T-helper 1 cell (primary cell): ENCODE measurements at regions not wholly inside any gene's neighbourhood (a gene's known extent, or its start where the extent isn't known, plus 50 kb on each side); places are given as distances from the start of the nearest gene placed in this dataset.

Experiments
- DNase-seq, 5 donors: peaks; one replicate each; pipeline ENCODE4 v3.0.0-alpha.2; 2012 to 2020

GRCh38 chr3:124510290-124510689 is 220.0 kb upstream of the UMPS start:
- DNase-seq: no peak

DNA sequence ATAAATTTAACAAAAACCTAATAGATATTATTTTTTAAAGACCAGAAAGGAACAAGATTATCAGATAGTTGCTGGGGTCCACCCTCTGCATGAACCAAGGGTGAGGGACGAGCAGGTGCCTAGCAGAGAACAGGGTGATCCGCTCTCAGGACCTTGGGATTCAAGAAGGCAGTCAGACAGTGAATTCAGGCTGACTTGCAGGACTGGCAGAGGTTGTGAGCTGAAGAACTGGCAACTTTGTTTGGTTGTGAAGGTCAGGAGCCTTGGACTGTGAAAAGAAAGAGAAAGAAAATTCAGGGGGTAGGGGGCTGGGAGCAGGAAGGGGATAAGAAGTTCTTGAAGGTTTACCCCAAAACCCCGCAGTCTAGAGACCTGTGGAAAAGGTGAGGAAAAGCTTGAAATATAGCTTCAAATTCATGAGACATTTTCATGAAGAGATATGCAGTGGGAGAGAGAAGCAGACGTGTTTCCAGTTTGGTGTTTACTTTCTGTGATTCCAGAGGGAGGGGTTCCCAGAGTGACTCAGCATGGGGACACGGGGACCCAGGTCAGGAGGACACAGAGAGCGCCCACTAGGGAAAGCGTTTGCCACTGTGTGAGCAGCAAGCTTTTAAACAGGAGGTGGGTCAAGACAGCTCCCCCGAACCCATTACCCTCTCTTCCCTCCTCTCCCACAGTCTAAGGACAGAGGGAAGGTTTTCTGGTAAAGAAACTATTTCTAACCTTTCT is 217.2 kb upstream of the UMPS start:
- no peak for DNase-seq

DNA sequence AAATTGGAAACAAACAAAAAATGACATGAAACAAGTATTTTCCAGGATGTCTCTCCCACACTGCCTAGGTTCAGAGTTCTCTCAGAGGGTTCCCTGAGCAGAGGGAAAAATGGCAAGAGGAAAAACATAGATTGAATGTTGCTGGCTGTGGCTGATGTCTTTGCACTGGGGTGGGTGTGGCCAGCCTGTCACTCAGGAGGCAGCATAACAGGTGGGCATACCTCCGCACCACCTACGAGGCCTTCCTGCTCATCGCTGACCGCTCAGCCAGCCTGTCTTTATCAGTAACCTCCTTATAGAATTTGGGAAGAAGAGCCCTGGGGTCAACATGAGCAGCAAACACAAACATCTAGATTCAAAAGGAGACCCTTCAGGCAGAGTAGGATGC is 216.6 kb upstream of the UMPS start:
- no peak for DNase-seq

GRCh38 chr3:124514683-124515082 is 215.6 kb upstream of the UMPS start:
- no peak for DNase-seq

DNA sequence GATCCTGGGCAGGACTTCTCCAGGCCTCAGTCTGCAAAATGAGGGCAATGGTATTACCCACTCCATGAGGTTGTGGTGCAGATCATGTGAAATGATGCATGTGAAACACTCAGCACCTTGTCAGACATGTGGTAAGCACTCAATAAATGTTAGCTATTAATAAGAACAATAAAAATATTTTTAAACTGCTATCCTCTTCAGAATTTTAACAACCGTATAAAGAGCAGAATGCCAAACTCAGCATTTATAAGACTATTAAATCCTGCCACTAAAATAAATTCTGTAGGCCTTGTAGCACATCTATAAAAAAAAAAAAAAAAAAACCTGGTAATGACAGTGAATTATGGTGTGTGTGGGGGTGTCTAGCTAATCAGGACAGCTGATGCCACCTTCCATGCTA is 213.9 kb upstream of the UMPS start:
- no peak for DNase-seq

DNA sequence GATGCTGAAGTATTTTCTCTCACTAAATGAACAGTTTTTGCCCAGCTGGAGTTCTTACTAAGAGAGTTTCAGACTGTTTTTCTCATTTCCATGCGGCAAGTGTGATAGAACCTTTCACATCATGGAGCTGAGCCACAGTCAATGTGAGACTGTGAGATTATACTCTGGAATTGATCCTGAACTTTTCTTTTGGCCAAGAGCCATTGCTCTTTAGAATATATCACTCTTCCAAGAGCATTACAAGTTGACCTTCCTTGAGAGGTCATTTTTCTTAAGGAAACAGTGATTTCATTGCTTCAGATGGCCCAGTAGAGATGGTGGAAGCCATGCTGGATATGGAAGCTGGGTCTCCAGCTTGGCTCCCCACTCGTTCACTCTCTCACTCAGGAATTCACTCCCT is 212.9 kb upstream of the UMPS start:
- DNase-seq: no peak

GRCh38 chr3:124518350-124518749 is 211.9 kb upstream of the UMPS start:
- no peak for DNase-seq

GRCh38 chr3:124519591-124520194 is 210.6 kb upstream of the UMPS start:
- no peak for DNase-seq

GRCh38 chr3:124520970-124521369 is 209.3 kb upstream of the UMPS start:
- DNase-seq: no peak

DNA sequence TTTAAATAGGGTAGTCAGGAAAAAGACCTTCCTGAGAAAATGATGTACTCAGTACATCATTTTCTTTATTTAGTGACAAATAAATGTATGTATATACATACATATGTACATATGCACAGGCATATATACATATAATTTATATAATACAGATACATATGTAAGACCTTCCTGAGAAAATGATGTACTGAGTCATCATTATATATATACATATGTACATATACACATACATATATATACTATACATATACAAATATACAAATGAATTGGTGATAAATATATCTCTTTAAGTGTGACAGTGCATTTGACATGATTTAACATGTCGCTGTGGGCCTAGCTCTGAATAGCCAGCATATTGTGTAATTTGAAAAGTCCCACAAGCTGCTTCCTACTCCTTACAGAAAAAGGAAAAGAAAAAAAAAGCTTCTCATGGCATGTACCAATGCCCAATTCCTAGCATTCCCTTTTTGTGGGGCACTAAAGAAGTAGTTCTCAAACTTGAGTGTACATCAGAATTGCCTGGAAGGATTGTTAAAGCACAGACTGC is 208.1 kb upstream of the UMPS start:
- DNase-seq: no peak

GRCh38 chr3:124526601-124527000 is 203.7 kb upstream of the UMPS start:
- DNase-seq: no peak

GRCh38 chr3:124529826-124530571 is 200.3 kb upstream of the UMPS start:
- no peak for DNase-seq

DNA sequence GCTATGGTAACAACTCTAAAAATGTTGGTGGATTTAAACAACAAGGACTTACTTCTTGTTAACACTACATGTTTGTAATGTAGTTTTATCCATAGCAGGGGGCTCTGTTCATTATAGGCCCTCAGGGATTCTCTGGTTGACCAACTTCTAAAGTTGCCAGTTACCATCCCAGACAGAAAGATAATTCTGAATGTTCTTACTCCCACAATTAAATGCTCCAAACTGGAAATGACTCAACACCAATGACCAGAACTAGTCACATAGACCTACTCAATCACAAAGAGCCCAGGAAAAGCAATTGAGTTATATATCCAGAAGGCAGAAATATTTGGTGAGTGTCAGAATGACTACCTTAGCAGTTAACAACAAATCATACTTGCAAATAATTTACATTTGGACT is 199.3 kb upstream of the UMPS start:
- DNase-seq: no peak

GRCh38 chr3:124532071-124532470 is 198.2 kb upstream of the UMPS start:
- DNase-seq: no peak

DNA sequence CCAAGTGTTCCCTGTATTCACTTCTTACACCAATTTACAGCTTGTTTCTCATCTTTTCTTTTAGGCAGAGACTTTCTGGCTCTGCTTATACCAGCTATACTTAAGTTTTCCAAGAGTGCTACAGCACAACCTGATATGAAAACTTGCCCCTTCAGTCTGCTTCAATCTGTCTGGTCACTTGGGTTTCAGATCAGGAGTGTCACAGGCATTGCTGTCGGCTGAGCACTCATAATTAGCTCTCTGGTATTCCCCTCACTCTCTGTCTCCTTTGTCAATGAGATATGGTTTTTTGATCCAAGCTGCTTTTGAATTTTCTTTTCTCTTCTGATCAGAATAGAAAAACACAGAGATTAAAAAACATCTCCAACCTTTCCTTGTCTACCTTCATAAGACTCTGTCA is 194.9 kb upstream of the UMPS start:
- no peak for DNase-seq

GRCh38 chr3:124540550-124541211 is 189.6 kb upstream of the UMPS start:
- no peak for DNase-seq

GRCh38 chr3:124542214-124542869 is 187.9 kb upstream of the UMPS start:
- no peak for DNase-seq

DNA sequence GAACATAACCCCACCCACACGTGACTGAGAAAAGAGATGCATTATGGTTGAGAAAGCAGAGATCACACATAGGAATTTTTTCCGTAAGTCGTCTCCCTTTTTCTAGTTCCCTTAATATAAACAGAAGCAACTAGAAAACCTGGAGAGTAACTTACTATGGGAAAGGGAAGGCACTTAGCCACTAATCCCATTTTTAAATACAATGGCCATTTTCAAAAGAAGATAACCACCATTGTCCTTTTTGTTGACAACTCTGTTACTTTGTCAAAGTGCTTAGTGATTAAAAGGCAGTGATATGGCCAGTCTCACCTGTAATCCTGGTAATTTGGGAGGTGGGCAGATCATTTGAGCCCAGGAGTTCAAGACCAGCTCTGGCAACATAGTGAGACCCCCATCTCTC is 184.4 kb upstream of the UMPS start:
- no peak for DNase-seq

- no peak for DNase-seq
Observed at GRCh38 chr3:124552224-124552623, 178.0 kb upstream of the UMPS start.

DNA sequence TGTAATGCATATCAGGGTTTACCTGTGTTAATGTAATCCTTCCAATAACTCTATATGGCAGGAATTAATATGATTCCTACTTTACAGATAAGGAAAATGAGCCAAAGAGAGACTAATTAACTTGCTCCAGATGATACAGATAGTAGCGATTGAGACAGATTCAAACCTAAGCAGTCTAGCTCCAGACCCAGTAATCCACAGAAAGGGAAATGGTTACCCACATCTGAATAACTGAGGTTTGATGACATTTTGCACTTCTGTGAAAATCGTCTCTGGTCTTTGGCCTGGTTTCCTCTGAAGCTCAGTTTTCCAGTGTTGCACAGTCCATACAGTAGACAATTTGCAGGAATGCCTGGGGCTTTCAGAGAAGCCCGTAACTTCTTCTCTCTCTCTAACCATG is 177.1 kb upstream of the UMPS start:
- no peak for DNase-seq

- DNase-seq: no peak
Observed at GRCh38 chr3:124556636-124557035, 173.6 kb upstream of the UMPS start.

GRCh38 chr3:124557433-124558232 is 172.6 kb upstream of the UMPS start:
- DNase-seq: no peak
